H9 (cell line): ENCODE measurements at regions not wholly inside any gene's neighbourhood (a gene's known extent, or its start where the extent isn't known, plus 50 kb on each side); places are given as distances from the start of the nearest gene placed in this dataset.
"Not testable (repeated sequence)": the region's sequence is repeated elsewhere in the genome, so short reads cannot be mapped to it uniquely, and the experiment has no call there.

Source experiments
- DNase-seq: peaks from one replicate; pipeline ENCODE4 v3.0.0-alpha.2; 2017
- H2AFZ ChIP-seq: one replicate; pipeline ENCODE4 v1.6.1; 2013; ENCODE audit warnings: mild to moderate bottlenecking, low read length, control low read depth, moderate library complexity
- H2AK5ac ChIP-seq: 2 replicates; pipeline ENCODE4 v1.6.1; 2013; ENCODE audit warnings: low read length, control low read depth, mixed read lengths; ENCODE audit not compliant: insufficient read length
- H2BK120ac ChIP-seq: one replicate; pipeline ENCODE4 v1.6.1; 2013; ENCODE audit warnings: low read depth, mild to moderate bottlenecking, low read length, control low read depth, inconsistent platforms; ENCODE audit not compliant: poor library complexity, severe bottlenecking
- H2BK12ac ChIP-seq: 2 replicates; pipeline ENCODE4 v1.6.1; 2013; ENCODE audit warnings: low read length, control low read depth, mixed read lengths, low read depth; ENCODE audit not compliant: insufficient read length
- H2BK15ac ChIP-seq: 2 replicates; pipeline ENCODE4 v1.6.1; 2013; ENCODE audit warnings: low read depth, low read length, control low read depth
- H2BK20ac ChIP-seq: one replicate; pipeline ENCODE4 v1.6.1; 2013; ENCODE audit warnings: low read depth, mild to moderate bottlenecking, low read length, control low read depth, inconsistent platforms; ENCODE audit not compliant: poor library complexity, severe bottlenecking
- H2BK5ac ChIP-seq: 2 replicates; pipeline ENCODE4 v1.6.1; 2013; ENCODE audit warnings: low read length, control low read depth, mixed read lengths; ENCODE audit not compliant: insufficient read length
- H3K14ac ChIP-seq: 2 replicates; pipeline ENCODE4 v1.6.1; 2013; ENCODE audit warnings: low read length, control low read depth; ENCODE audit not compliant: insufficient read depth
- H3K18ac ChIP-seq: 2 replicates; pipeline ENCODE4 v1.6.1; 2013; ENCODE audit warnings: low read depth, mild to moderate bottlenecking, mixed read lengths, low read length, control low read depth; ENCODE audit not compliant: insufficient read length
- H3K23ac ChIP-seq: 2 replicates; pipeline ENCODE4 v1.6.1; 2013; ENCODE audit warnings: low read length, control low read depth, mixed read lengths, low read depth; ENCODE audit not compliant: insufficient read length
- H3K23me2 ChIP-seq: 2 replicates; pipeline ENCODE4 v1.6.1; 2013; ENCODE audit warnings: low read depth, mild to moderate bottlenecking, mixed read lengths, low read length, control low read depth; ENCODE audit not compliant: insufficient read length, poor library complexity, severe bottlenecking
- H3K27ac ChIP-seq: 2 replicates; pipeline ENCODE4 v1.5.1; 2013; ENCODE audit warnings: low read length, control low read depth, mixed read lengths, low read depth; ENCODE audit not compliant: insufficient read length
- H3K27me3 ChIP-seq: 2 replicates; pipeline ENCODE4 v1.6.1; 2013; ENCODE audit warnings: low read length, control low read depth, inconsistent platforms; ENCODE audit not compliant: insufficient read depth
- H3K4ac ChIP-seq: 2 replicates; pipeline ENCODE4 v1.6.1; 2013; ENCODE audit warnings: low read depth, mild to moderate bottlenecking, control low read depth, inconsistent platforms, low read length, moderate library complexity
- H3K4me1 ChIP-seq: 2 replicates; pipeline ENCODE4 v1.6.1; 2013; ENCODE audit warnings: low read length, control low read depth, inconsistent platforms; ENCODE audit not compliant: insufficient read depth
- H3K4me2 ChIP-seq: 2 replicates; pipeline ENCODE4 v1.6.1; 2013; ENCODE audit warnings: low read length, control low read depth, mixed read lengths; ENCODE audit not compliant: insufficient read length, insufficient read depth
- H3K56ac ChIP-seq: 2 replicates; pipeline ENCODE4 v1.6.1; 2013; ENCODE audit warnings: low read depth, mild to moderate bottlenecking, mixed read lengths, low read length, control low read depth; ENCODE audit not compliant: insufficient read length
- H3K79me1 ChIP-seq: 2 replicates; pipeline ENCODE4 v1.6.1; 2013; ENCODE audit warnings: low read depth, mild to moderate bottlenecking, moderate library complexity, low read length, control low read depth, inconsistent platforms; ENCODE audit not compliant: insufficient read depth, poor library complexity, severe bottlenecking
- H3K79me2 ChIP-seq: 2 replicates; pipeline ENCODE4 v1.6.1; 2013; ENCODE audit warnings: low read length, control low read depth, inconsistent platforms; ENCODE audit not compliant: insufficient read depth
- H3K9ac ChIP-seq: 2 replicates; pipeline ENCODE4 v1.6.1; 2013; ENCODE audit warnings: low read length, control low read depth, mixed read lengths; ENCODE audit not compliant: insufficient read length; ENCODE audit errors: extremely low read depth
- H3K9me3 ChIP-seq: one replicate; pipeline ENCODE4 v1.6.1; 2013; ENCODE audit warnings: low read depth, low read length, inconsistent platforms; ENCODE audit not compliant: control insufficient read depth
- H3T11ph ChIP-seq: one replicate; pipeline ENCODE4 v1.6.1; 2013; ENCODE audit warnings: mild to moderate bottlenecking, low read length, control low read depth, inconsistent platforms
- H4K20me1 ChIP-seq: one replicate; pipeline ENCODE4 v1.6.1; 2013; ENCODE audit not compliant: control insufficient read depth, insufficient read length, insufficient read depth
- H4K5ac ChIP-seq: 2 replicates; pipeline ENCODE4 v1.6.1; 2013; ENCODE audit warnings: low read depth, mild to moderate bottlenecking, mixed read lengths, low read length, control low read depth; ENCODE audit not compliant: insufficient read length
- H4K8ac ChIP-seq: replicated peaks from 2 replicates; pipeline ENCODE4 v1.6.1; 2013; ENCODE audit warnings: low read length, control low read depth, mixed read lengths, low read depth; ENCODE audit not compliant: insufficient read length
- H4K91ac ChIP-seq: 2 replicates; pipeline ENCODE4 v1.6.1; 2013; ENCODE audit warnings: low read depth, mild to moderate bottlenecking, moderate library complexity, mixed read lengths, low read length, control low read depth; ENCODE audit not compliant: insufficient read length
- H3K27ac Mint-ChIP-seq, 3 experiments: 2 replicates in 2 of 3; 3 replicates in 1 of 3; pipeline ENCODE4 v1.8.0; 2020 to 2021; ENCODE audit warnings: mixed read lengths in 3 of 3, mild to moderate bottlenecking in 1 of 3, moderate library complexity in 1 of 3
- H3K27me3 Mint-ChIP-seq: 2 replicates; pipeline ENCODE4 v1.8.0; 2021; ENCODE audit warnings: low read depth, mild to moderate bottlenecking, moderate library complexity, mixed read lengths
- H3K36me3 Mint-ChIP-seq, 3 experiments: 2 replicates in 2 of 3; 3 replicates in 1 of 3; pipeline ENCODE4 v1.8.0; 2020 to 2021; ENCODE audit warnings: low read depth in 3 of 3, mixed read lengths in 3 of 3; ENCODE audit not compliant: insufficient read depth in 1 of 3
- H3K4me1 Mint-ChIP-seq, 2 experiments: 2 replicates each; pipeline ENCODE4 v1.8.0; 2020; ENCODE audit warnings: mixed read lengths in 2 of 2
- H3K4me3 Mint-ChIP-seq, 2 experiments: 2 replicates in 1 of 2; 3 replicates in 1 of 2; pipeline ENCODE4 v1.8.0; 2020 to 2021; ENCODE audit warnings: mild to moderate bottlenecking in 2 of 2, mixed read lengths in 2 of 2, moderate library complexity in 1 of 2
- H3K9me3 Mint-ChIP-seq, 2 experiments: 2 replicates in 1 of 2; 3 replicates in 1 of 2; pipeline ENCODE4 v1.8.0; 2020; ENCODE audit warnings: mild to moderate bottlenecking in 2 of 2, mixed read lengths in 2 of 2, moderate library complexity in 1 of 2
- WGBS: extraction: QIAGEN DNeasy Blood & Tissue Kit; methylation state at CpG from one replicate; pipeline ENCODE4 v1.1.7; 2013; ENCODE audit warnings: missing lambda C conversion rate, low lambda C conversion rate, mixed read lengths; ENCODE audit not compliant: insufficient read length; ENCODE audit errors: extremely low coverage; 5-methylcytosine and 5-hydroxymethylcytosine counted together

DNA sequence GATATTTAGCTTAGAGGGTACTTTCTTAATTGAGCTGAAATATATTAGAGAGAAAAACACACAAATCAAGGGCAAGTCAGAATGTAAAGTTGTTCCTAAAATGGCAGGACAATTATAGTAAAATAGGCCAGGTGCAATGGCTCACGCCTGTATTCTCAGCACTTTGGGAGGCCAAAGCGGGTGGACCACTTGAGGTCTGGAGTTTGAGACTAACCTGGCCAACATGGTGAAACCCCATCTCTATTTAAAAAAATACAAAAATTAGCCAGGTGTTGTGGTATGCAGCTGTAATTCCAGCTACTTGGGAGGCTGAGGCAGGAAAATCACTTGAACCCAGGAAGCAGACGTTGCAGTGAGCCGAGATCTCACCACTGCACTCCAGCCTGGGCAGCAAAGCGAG is 142.9 kb downstream of the GOLGA6L6 start:
- not testable (repeated sequence) for H3K23ac ChIP-seq, H3K27ac Mint-ChIP-seq, H3K4me2 ChIP-seq, H2AK5ac ChIP-seq, H3K4ac ChIP-seq, H4K91ac ChIP-seq, H3K4me1 ChIP-seq, H3K4me3 Mint-ChIP-seq, H3T11ph ChIP-seq, H3K4me1 Mint-ChIP-seq, H2BK12ac ChIP-seq, H3K9me3 Mint-ChIP-seq, H3K36me3 Mint-ChIP-seq, H2AFZ ChIP-seq, H4K5ac ChIP-seq, H3K14ac ChIP-seq, DNase-seq, H3K27me3 Mint-ChIP-seq, H3K79me2 ChIP-seq, H3K56ac ChIP-seq, H2BK20ac ChIP-seq, H3K27me3 ChIP-seq, H2BK120ac ChIP-seq, H4K20me1 ChIP-seq, H2BK5ac ChIP-seq, H3K23me2 ChIP-seq, H3K9ac ChIP-seq, H4K8ac ChIP-seq, H2BK15ac ChIP-seq, H3K18ac ChIP-seq, H3K79me1 ChIP-seq, H3K27ac ChIP-seq
- WGBS: no CpG with 5 or more reads among the region's 5 CpGs
- H3K9me3 ChIP-seq: peaks cover 87% of the 10 kb centered on the region

DNA sequence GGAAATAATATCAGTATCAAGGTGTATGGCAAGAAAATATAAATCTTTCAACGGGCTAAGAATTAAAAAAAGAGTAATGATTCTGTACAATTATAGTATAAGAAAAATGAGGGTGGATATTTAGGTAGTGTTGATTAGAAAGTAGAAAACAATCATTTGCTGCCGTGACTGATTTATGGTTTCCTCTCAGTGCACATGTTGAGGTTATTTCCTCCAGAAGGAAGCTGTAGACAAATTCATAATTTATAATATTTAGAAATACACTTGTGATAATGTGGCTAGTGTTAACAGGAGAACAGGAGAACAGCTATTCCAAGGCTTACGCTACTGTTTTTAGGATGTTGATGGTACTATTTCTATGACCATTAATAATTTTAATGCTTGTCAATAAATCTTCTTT is 153.4 kb downstream of the GOLGA6L6 start:
- H3K4me1 Mint-ChIP-seq, H2BK5ac ChIP-seq, H4K5ac ChIP-seq, H3K18ac ChIP-seq, H3K9ac ChIP-seq, H3K23me2 ChIP-seq, H3K14ac ChIP-seq, H2AK5ac ChIP-seq, H3K4me3 Mint-ChIP-seq, H2BK120ac ChIP-seq, H3K27me3 Mint-ChIP-seq, H3K79me2 ChIP-seq, H3T11ph ChIP-seq, H3K27ac Mint-ChIP-seq, H3K27ac ChIP-seq, H4K20me1 ChIP-seq, DNase-seq, H3K23ac ChIP-seq, H3K4me1 ChIP-seq, H3K27me3 ChIP-seq, H3K9me3 Mint-ChIP-seq, H4K91ac ChIP-seq, H2AFZ ChIP-seq, H4K8ac ChIP-seq, H2BK15ac ChIP-seq, H3K4ac ChIP-seq, H3K36me3 Mint-ChIP-seq, H2BK12ac ChIP-seq, H3K4me2 ChIP-seq, H3K79me1 ChIP-seq, H3K56ac ChIP-seq, H2BK20ac ChIP-seq: not testable (repeated sequence)
- WGBS: no CpG with 5 or more reads among the region's 3 CpGs
- peaks cover 84% of the 10 kb centered on the region for H3K9me3 ChIP-seq
